ENCODE measurements at regions not wholly inside any gene's neighbourhood (a gene's known extent, or its start where the extent isn't known, plus 50 kb on each side); places are given as distances from the start of the nearest gene placed in this dataset.

DNA sequence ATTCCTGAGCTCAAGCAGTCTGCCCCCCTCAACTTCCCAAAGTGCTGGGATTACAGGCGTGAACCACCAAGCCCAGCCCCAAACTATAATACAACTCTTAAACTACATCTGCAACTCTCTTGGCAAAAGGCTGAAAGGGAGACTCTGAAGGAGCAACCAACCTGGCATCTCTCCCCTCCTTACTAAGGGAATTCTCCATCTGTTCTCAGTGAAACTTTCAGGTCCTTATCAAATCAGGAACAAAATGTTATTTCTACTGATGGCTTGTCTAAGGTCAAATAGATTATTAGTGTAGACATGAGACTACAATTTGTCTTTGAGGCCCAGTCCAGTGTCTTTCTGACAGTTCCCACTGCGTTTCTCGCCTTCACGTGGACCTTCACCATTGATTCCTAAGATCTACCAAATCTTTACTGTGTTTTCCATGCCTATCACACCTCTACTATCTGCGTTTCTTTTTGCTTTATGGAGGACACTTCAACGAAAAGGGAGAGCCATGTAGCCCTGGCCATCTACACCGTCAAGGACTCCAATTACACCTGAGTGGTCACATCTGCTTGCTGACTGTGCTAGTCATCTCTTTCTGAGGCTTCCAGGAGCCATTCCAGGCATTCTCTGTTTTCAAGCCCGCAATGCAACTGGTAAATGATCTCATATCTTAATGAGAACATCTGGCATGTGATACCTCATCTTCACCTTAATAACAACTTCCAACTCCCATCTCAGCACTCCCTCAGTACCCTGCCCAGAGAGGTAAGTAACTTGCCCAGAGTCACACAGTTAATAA lies 405.7 kb upstream of the CITED2 start:
- no peaks in the 10 kb centered on the region for H3K4me1 ChIP-seq (ENCODE audit: control insufficient read depth, insufficient read depth, low read length)
- no peaks in the 10 kb centered on the region for H3K27me3 ChIP-seq (ENCODE audit: control insufficient read depth, insufficient read depth, low read length)
- H3K36me3 ChIP-seq (ENCODE audit: control insufficient read depth, insufficient read depth, low read length) = no peaks in the 10 kb centered on the region
- no peak overlapping the region for H3K27ac ChIP-seq (ENCODE audit: low read length)
- WGBS (ENCODE audit: insufficient coverage, low lambda C conversion rate) = 97% methylated on average over 4 of the region's 8 CpGs
- no peak overlapping the region for H3K4me3 ChIP-seq (ENCODE audit: low read length)
- DNase-seq = no peak
- no peaks in the 10 kb centered on the region for H3K9me3 ChIP-seq (ENCODE audit: control insufficient read depth, low read depth, low read length)

DNA sequence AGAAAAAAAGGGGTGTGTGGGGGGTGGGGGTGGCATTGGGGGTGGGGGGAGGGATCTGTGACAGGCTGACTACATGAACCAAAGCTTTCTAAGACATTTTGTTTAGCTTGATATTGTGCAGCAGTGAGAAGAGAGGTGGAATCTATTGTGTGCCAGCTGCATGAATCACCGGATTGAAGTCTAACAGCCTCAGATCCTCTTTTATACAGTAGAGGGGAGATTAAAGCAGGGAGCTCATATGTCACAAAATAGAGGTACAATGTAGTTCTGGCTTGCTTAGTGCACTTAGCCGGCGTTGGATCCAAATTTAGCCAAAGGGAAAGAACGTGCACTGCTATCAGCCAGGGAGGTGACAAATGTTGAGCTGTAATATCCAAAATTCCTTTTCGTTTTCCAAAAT lies 404.2 kb upstream of the CITED2 start:
- WGBS (ENCODE audit: insufficient coverage, low lambda C conversion rate) = no CpG with 5 or more reads among the region's 5 CpGs
- Histone ChIP-seq H3K9me3 (ENCODE audit: control insufficient read depth, low read depth, low read length) (no peaks in the 10 kb centered on the region), H3K36me3 (ENCODE audit: control insufficient read depth, insufficient read depth, low read length) (no peaks in the 10 kb centered on the region), H3K4me1 (ENCODE audit: control insufficient read depth, insufficient read depth, low read length) (no peaks in the 10 kb centered on the region), H3K4me3 (ENCODE audit: low read length) (no peak overlapping the region), H3K27ac (ENCODE audit: low read length) (no peak overlapping the region), H3K27me3 (ENCODE audit: control insufficient read depth, insufficient read depth, low read length) (no peaks in the 10 kb centered on the region)
- DNase-seq = no peak

DNA sequence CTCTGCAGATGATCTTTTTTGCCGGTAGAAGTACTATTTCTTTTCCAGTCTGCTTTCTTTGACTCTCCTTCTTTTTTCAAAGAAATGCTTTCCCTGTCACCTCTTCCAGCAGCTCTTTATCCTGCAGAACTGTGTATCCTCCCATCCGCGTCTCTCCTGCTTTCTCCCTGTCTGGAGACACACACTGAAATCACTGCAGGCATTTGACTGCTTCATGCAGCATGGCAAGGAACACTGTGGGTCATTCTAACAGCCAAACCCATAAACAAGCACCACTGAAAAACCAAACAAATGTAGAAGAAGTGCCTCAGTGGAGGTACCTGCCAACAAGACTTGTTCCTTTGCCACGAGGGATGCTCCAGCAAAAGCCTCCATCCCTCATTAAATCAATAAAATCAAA lies 403.7 kb upstream of the CITED2 start:
- 80% methylated on average over 1 of the region's 4 CpGs for WGBS (ENCODE audit: insufficient coverage, low lambda C conversion rate)
- Histone ChIP-seq H3K4me1 (ENCODE audit: control insufficient read depth, insufficient read depth, low read length) (no peaks in the 10 kb centered on the region), H3K9me3 (ENCODE audit: control insufficient read depth, low read depth, low read length) (no peaks in the 10 kb centered on the region), H3K4me3 (ENCODE audit: low read length) (no peak overlapping the region), H3K27ac (ENCODE audit: low read length) (no peak overlapping the region), H3K36me3 (ENCODE audit: control insufficient read depth, insufficient read depth, low read length) (no peaks in the 10 kb centered on the region), H3K27me3 (ENCODE audit: control insufficient read depth, insufficient read depth, low read length) (no peaks in the 10 kb centered on the region)
- no peak for DNase-seq

DNA sequence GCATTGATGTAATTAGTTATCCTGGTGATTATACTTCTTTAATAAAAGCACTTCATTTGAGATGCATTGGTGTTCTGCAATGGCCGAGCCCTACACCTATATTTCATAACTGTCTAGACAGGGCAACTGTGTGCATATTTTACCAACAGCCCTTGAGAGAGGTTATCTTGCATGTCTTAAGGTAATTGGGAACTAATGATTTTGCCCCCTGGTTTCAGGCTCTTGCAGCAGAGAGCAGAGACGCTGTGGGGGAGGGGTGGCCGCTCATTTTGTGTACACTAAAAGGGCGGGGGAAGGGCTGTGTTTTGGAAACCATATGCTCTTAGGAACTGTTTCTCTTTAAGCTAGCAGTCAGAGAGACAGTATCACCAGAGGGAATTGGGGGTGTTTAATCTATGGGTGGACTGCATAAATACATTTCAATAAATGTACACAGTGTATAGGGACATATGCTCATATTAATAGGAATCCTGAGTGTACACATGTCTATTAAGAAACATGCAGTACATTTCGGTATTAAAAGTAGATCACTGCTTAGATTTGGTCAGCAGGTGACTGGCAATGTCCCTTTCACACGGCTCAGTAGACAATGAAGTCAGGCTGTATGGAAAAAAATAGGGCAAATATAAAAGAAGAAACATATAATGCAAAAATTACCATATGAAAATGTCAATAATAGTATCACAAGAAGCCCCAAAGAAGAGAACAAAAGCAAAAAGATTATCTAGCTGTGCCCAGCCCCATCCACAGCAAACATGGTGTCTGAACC lies 402.9 kb upstream of the CITED2 start:
- no CpG with 5 or more reads among the region's 6 CpGs for WGBS (ENCODE audit: insufficient coverage, low lambda C conversion rate)
- H3K36me3 ChIP-seq (ENCODE audit: control insufficient read depth, insufficient read depth, low read length) = no peaks in the 10 kb centered on the region
- no peak overlapping the region for H3K4me3 ChIP-seq (ENCODE audit: low read length)
- H3K27me3 ChIP-seq (ENCODE audit: control insufficient read depth, insufficient read depth, low read length) = no peaks in the 10 kb centered on the region
- no peaks in the 10 kb centered on the region for H3K4me1 ChIP-seq (ENCODE audit: control insufficient read depth, insufficient read depth, low read length)
- H3K27ac ChIP-seq (ENCODE audit: low read length) = no peak overlapping the region
- DNase-seq = no peak
- no peaks in the 10 kb centered on the region for H3K9me3 ChIP-seq (ENCODE audit: control insufficient read depth, low read depth, low read length)

DNA sequence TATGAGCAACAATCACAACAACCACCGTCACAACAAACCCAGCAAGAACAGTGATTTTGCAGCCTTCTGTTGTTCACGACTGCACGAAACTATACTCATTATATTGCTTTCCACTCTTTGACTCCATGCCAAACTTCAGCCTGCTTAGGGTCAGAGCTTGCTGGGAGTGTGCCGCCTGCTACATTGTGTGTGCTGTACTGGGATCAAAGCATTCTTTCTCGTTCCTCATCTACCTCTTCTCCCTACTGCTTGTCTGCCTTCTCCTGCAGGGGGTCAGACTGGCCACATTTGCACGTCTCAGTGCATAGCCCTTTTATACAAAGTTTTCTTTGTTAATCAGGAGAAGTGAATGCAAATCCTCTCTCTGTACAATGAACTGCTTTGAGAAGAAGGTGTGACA lies 401.6 kb upstream of the CITED2 start:
- no peaks in the 10 kb centered on the region for H3K9me3 ChIP-seq (ENCODE audit: control insufficient read depth, low read depth, low read length)
- no peaks in the 10 kb centered on the region for H3K27me3 ChIP-seq (ENCODE audit: control insufficient read depth, insufficient read depth, low read length)
- no peaks in the 10 kb centered on the region for H3K36me3 ChIP-seq (ENCODE audit: control insufficient read depth, insufficient read depth, low read length)
- 0% methylated on average over 1 of the region's 6 CpGs for WGBS (ENCODE audit: insufficient coverage, low lambda C conversion rate)
- H3K4me3 ChIP-seq (ENCODE audit: low read length) = no peak overlapping the region
- H3K27ac ChIP-seq (ENCODE audit: low read length) = no peak overlapping the region
- H3K4me1 ChIP-seq (ENCODE audit: control insufficient read depth, insufficient read depth, low read length) = no peaks in the 10 kb centered on the region
- DNase-seq = no peak

DNA sequence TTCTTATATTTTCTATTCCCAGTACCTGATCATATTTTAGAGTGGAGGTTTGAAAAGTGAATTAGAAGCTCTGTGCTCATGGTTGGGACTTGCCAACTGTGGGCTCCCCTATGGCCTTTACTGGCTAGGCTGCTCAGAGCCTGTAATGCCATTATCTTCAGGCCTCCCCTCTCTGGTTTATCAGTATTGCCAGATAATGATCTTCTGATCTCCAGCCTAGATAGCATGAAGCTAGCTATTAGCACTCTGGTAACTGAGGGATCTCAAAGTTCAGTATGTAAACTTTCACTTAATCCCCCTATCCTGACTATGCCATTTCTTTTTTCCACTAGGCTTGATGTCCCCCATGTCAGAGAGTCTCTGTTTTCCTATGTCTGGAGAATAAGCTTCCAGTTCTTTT lies 393.7 kb upstream of the CITED2 start:
- no peak overlapping the region for H3K4me3 ChIP-seq (ENCODE audit: low read length)
- H3K4me1 ChIP-seq (ENCODE audit: control insufficient read depth, insufficient read depth, low read length) = peaks cover 5% of the 10 kb centered on the region
- no peaks in the 10 kb centered on the region for H3K36me3 ChIP-seq (ENCODE audit: control insufficient read depth, insufficient read depth, low read length)
- no peak overlapping the region for H3K27ac ChIP-seq (ENCODE audit: low read length)
- no peaks in the 10 kb centered on the region for H3K27me3 ChIP-seq (ENCODE audit: control insufficient read depth, insufficient read depth, low read length)
- H3K9me3 ChIP-seq (ENCODE audit: control insufficient read depth, low read depth, low read length) = no peaks in the 10 kb centered on the region
- no peak for DNase-seq

DNA sequence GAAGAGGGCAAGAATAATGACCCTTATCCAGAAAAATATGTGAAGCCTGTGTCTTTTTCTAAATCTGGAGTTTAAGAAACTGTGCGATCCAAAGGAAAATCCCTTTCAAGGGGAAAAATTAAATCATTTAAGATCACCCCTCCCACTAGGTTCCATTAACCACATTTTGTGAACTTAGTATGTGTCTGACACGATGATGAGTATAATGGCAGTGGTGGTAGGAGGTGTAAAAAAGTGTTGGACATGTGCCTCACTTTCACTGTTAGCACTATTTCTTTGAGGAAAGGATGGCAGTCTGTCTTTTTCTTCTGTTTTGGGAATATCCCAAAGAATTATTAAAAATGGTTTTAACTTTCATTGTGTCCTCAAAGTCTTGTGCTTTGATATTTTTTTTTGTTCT lies 392.3 kb upstream of the CITED2 start:
- WGBS (ENCODE audit: insufficient coverage, low lambda C conversion rate) = 100% methylated on average over 1 of the region's 2 CpGs
- H3K4me3 ChIP-seq (ENCODE audit: low read length) = no peak overlapping the region
- H3K9me3 ChIP-seq (ENCODE audit: control insufficient read depth, low read depth, low read length) = no peaks in the 10 kb centered on the region
- no peaks in the 10 kb centered on the region for H3K27me3 ChIP-seq (ENCODE audit: control insufficient read depth, insufficient read depth, low read length)
- H3K4me1 ChIP-seq (ENCODE audit: control insufficient read depth, insufficient read depth, low read length) = peaks cover 5% of the 10 kb centered on the region
- H3K36me3 ChIP-seq (ENCODE audit: control insufficient read depth, insufficient read depth, low read length) = no peaks in the 10 kb centered on the region
- H3K27ac ChIP-seq (ENCODE audit: low read length) = no peak overlapping the region
- DNase-seq = no peak

DNA sequence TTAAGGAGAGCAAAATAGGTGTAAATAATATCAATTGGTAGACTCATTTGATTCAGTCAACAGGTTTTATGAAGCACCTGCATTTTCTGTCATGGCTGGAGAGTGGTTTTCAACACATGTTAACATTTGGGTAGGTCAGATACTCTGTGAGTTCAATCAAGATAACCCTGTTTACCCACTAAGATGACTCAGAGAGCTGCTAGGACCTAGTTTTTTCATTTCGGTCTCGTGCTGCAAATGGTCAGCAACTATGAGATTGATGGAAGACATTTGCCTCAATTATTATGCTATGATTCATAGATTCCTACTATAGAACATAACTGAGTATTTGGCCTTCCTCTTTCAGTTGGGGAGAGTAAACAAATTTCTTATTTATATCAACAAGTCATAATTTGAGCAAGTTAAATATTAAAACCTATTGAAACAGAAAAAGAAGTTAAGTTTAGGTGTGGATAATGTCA lies 391.4 kb upstream of the CITED2 start:
- Histone ChIP-seq H3K9me3 (ENCODE audit: control insufficient read depth, low read depth, low read length) (no peaks in the 10 kb centered on the region), H3K4me3 (ENCODE audit: low read length) (no peak overlapping the region), H3K27me3 (ENCODE audit: control insufficient read depth, insufficient read depth, low read length) (no peaks in the 10 kb centered on the region), H3K36me3 (ENCODE audit: control insufficient read depth, insufficient read depth, low read length) (no peaks in the 10 kb centered on the region), H3K27ac (ENCODE audit: low read length) (no peak overlapping the region), H3K4me1 (ENCODE audit: control insufficient read depth, insufficient read depth, low read length) (peaks cover 5% of the 10 kb centered on the region)
- no CpG with 5 or more reads among the region's 2 CpGs for WGBS (ENCODE audit: insufficient coverage, low lambda C conversion rate)
- DNase-seq = no peak

DNA sequence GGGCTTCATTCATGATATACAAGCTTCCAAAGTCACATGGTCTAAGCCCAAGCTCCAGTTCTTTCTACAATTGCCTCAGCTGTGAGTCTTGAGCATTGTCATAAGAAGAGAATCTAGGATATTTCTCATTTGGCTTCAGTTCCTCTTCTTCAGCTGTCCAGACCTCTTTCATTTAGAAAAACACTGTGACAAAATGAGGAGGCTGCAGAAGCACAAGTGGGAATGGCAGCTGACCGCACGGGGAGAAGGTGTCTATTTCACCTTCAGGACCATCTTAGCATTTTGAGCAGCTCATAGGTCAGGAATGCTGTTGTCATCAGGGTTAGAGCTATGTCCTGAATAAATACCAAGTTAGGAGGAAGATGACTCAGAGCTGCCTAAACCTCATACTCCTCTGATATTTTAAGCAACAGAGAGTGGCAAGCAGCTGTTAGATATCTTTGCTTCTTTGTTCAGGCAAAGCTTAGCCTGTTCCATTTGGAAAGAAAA lies 390.1 kb upstream of the CITED2 start:
- whole genome bisulfite sequencing (ENCODE audit: insufficient coverage, low lambda C conversion rate) = 100% methylated on average over 2 of the region's 2 CpGs
- no peak overlapping the region for H3K4me3 ChIP-seq (ENCODE audit: low read length)
- peak overlapping the region; percentile 16 for H3K27ac ChIP-seq (ENCODE audit: low read length)
- no peak for DNase-seq
- H3K36me3 ChIP-seq (ENCODE audit: control insufficient read depth, insufficient read depth, low read length) = no peaks in the 10 kb centered on the region
- peaks cover 5% of the 10 kb centered on the region for H3K4me1 ChIP-seq (ENCODE audit: control insufficient read depth, insufficient read depth, low read length)
- H3K9me3 ChIP-seq (ENCODE audit: control insufficient read depth, low read depth, low read length) = no peaks in the 10 kb centered on the region
- H3K27me3 ChIP-seq (ENCODE audit: control insufficient read depth, insufficient read depth, low read length) = no peaks in the 10 kb centered on the region

DNA sequence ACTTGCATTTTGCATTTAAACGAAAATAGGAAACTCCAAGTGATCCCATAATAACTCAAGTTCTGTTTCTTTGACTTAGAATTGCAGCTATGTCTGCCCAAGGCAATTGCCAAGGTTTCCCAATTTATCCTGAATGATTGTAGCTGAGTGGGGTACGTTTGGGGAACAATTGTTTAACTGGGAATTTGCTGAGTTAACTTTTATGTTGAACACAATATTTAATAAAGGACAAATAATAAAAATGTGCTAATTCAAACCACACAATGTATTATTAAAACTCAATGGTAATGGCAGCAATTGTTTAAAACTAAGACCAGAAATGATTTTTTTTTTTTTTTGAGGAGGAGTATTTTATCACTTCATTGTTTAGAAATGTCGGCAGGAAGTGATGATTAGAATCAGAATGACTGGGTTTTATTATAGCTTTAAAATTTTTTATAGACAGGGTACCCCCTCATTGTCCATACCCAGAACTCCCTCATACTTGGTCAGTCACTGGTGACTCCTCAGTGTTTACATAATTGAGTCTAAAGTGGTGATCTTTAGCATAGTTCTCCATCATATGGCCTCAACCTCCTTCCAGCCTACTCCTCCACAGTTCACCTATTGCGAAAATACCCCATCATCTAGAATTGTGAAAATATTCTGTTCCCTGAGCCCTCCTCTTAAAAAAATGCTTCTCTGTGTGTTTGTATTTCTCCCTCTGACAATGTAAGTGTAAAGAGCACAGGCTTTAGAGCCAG lies 389.2 kb upstream of the CITED2 start:
- WGBS (ENCODE audit: insufficient coverage, low lambda C conversion rate) = 100% methylated on average over 1 of the region's 4 CpGs

More for the DNA sequence above, 389.2 kb upstream of the CITED2 start:
- Histone ChIP-seq H3K4me1 (ENCODE audit: control insufficient read depth, insufficient read depth, low read length) (peaks cover 5% of the 10 kb centered on the region), H3K36me3 (ENCODE audit: control insufficient read depth, insufficient read depth, low read length) (no peaks in the 10 kb centered on the region), H3K9me3 (ENCODE audit: control insufficient read depth, low read depth, low read length) (no peaks in the 10 kb centered on the region), H3K27me3 (ENCODE audit: control insufficient read depth, insufficient read depth, low read length) (no peaks in the 10 kb centered on the region), H3K27ac (ENCODE audit: low read length) (peak overlapping the region; percentile 16), H3K4me3 (ENCODE audit: low read length) (no peak overlapping the region)
- DNase-seq = no peak

Data from large intestine (tissue), 3 donors.